Motor neuron (in vitro differentiated cells): ENCODE measurements at regions not wholly inside any gene's neighbourhood (a gene's known extent, or its start where the extent isn't known, plus 50 kb on each side); places are given as distances from the start of the nearest gene placed in this dataset.
"Not testable (repeated sequence)": the region's sequence is repeated elsewhere in the genome, so short reads cannot be mapped to it uniquely, and the experiment has no call there.

ENCODE experiments used
- ATAC-seq, 8 experiments: fragments of 200-7000 bp; cut with Tn5 transposase; replicated peaks in 6 of 8; 2 replicates each; pipeline ENCODE4 v1.8.0; 2021; ENCODE audit warnings: mild to moderate bottlenecking in 8 of 8, moderate library complexity in 8 of 8
- H3K27ac ChIP-seq, 2 donors: fragments of 250-450 bp; sonication (Bioruptor Pico); 2 replicates each; pipeline ENCODE4 v1.9.0; 2021; ENCODE audit warnings: antibody characterized with exemption in 2 of 2, mild to moderate bottlenecking in 2 of 2, moderate library complexity in 1 of 2
- H3K4me1 ChIP-seq, 2 donors: fragments of 250-450 bp; sonication (Bioruptor Pico); replicated peaks in 1 of 2; 2 replicates each; pipeline ENCODE4 v1.6.1; 2021; ENCODE audit warnings: antibody characterized with exemption in 2 of 2, mild to moderate bottlenecking in 2 of 2, moderate library complexity in 1 of 2
- H3K4me3 ChIP-seq, 5 donors: fragments of 250-450 bp; sonication (Bioruptor Pico); 2 replicates each; pipeline ENCODE4 v1.9.0; 2021; ENCODE audit warnings: antibody characterized with exemption in 5 of 5, mild to moderate bottlenecking in 5 of 5, moderate library complexity in 4 of 5
- WGBS, 10 experiments: fragments of 450-650 bp; shearing (Covaris generic); methylation state at CpG; one replicate each; pipeline ENCODE4 v1.0.0; 2022; 5-methylcytosine and 5-hydroxymethylcytosine counted together
- in situ Hi-C, 9 experiments: fragments of 400-800 bp; cut with MboI; loops; one replicate each; pipeline ENCODE4 v1.15.0; 2021; ENCODE audit warnings: low sequenced_read_pairs in 9 of 9, low pct_unique_long_range_greater_than_20kb in 2 of 9; ENCODE audit not compliant: unreplicated experiment in 9 of 9

GRCh38 chr6:16950302-16950701 lies 151.5 kb upstream of the STMND1 start:
- in situ Hi-C loops, result loop anchor here in 8 of 9 experiments (25.0 kb wide), 3 partner anchors 163 to 613 kb away; partner anchors contain the start of gene ATXN1 (in 6 of the 8)
- no peaks in the 10 kb centered on the region for H3K4me1 ChIP-seq
- no peak for ATAC-seq
- no peak overlapping the region for H3K4me3 ChIP-seq
- H3K27ac ChIP-seq, result no peak overlapping the region
- WGBS, 10 experiments, result 65 to 100% (median 94%) methylated on average over 2 of the region's 2 CpGs; no CpG with 5 or more reads in 3 of the 10 experiments

- no peaks in the 10 kb centered on the region for H3K4me1 ChIP-seq
- H3K4me3 ChIP-seq, result no peak overlapping the region
- no peak overlapping the region for H3K27ac ChIP-seq
- in situ Hi-C loops, result loop anchor here in 8 of 9 experiments (25.0 kb wide), 3 partner anchors 162 to 612 kb away; partner anchors contain the start of gene ATXN1 (in 6 of the 8)
- 0 to 100% (median 86%) methylated on average over 1 of the region's 1 CpG; no CpG with 5 or more reads in 2 of the 10 experiments for WGBS, 10 experiments
- ATAC-seq, result no peak
Observed at GRCh38 chr6:16949716-16950115, 152.1 kb upstream of the STMND1 start.

- WGBS, 10 experiments, result 0 to 92% (median 61%) methylated on average over 1 to 2 of the region's 2 CpGs; no CpG with 5 or more reads in 3 of the 10 experiments
Observed at GRCh38 chr6:16948396-16948795, 153.5 kb upstream of the STMND1 start.

DNA sequence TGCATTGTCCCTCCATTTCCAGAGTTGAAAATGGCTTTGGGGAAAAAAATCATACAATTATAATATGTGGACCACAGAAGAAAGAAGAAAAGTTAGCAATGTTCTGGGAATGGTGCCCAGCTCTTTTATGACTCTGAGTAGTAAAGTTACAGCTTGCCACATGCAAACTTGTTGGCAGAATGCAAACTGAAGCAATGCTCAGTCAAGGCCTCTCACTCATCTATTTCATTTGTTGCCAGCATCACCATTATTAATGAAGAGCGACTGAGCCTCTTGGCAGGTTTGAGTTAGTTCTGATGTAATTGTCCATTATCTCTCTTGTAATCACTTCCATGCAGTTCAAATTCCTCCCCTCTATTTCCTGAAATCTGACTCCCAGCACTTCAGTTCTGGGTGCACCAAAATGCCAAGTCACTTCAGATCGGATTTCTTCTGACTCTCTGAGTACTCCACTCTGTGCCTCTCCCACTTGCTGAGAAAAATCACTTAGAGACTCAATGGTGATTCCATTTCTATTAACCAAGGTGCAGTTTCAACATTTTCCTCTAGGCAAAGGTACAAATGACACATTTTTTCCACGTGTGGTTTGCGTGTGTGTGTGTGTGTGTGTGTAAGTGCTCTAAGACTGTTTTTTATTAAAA lies 154.4 kb upstream of the STMND1 start:
- WGBS, 10 experiments, result 0 to 100% (median 51%) methylated on average over 1 to 4 of the region's 4 CpGs; no CpG with 5 or more reads in 2 of the 10 experiments
- peak in 7 of 8 experiments; percentile 24 to 98 (median 88) for ATAC-seq
- Histone ChIP-seq H3K27ac (no peak overlapping the region), H3K4me3 (no peak overlapping the region), H3K4me1 (no peaks in the 10 kb centered on the region)
- in situ Hi-C loops, result no loop called here

More at GRCh38 chr6:16948396-16948795, 153.5 kb upstream of the STMND1 start:
- no peaks in the 10 kb centered on the region for H3K4me1 ChIP-seq
- H3K4me3 ChIP-seq, result no peak overlapping the region
- in situ Hi-C loops, result no loop called here
- no peak for ATAC-seq
- H3K27ac ChIP-seq, result no peak overlapping the region

DNA sequence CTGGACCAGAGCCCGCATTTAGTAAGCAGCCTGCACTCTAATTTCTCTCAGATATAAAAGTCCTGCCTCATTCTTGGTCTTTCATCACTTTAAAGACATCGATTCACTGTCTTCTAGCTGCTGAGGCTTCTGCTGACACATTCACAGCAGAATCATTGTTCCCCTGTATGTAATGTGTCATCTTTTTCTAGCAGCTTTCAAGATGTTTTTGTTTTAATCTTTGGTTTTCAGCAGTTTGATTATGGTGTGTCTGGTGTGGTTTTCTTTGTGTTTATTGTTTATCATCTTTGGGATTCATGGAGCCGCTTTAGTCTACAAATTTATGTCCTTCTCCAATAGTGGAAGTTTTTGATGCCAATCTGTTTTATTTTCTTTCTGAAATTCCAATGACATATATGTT lies 157.3 kb upstream of the STMND1 start:
- in situ Hi-C loops, result no loop called here
- Histone ChIP-seq H3K27ac (no peak overlapping the region), H3K4me1 (no peaks in the 10 kb centered on the region), H3K4me3 (no peak overlapping the region)
- ATAC-seq, result no peak
- 35 to 100% (median 83%) methylated on average over 1 to 3 of the region's 3 CpGs; no CpG with 5 or more reads in 1 of the 10 experiments for WGBS, 10 experiments

DNA sequence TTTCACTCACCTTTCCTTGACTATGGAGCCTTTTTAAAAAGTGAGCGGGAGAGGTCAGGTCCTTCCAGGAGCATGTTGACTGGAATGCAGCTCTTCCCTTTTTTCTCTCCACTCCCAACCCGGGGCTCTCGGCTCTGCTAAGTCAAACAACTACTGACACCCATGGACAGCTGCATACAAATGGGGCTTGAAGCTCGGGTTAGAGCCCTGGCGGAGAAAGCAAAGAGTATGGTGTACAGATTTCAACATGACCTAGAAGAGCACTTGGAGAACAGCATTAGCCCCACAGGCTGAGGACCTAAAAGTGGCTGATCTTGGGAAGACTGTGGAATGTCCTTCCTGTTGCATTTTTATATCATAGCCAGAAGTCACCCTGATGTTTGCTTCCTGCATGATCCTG lies 162.0 kb upstream of the STMND1 start:
- in situ Hi-C loops, result no loop called here
- Histone ChIP-seq H3K4me1 (no peaks in the 10 kb centered on the region), H3K4me3 (no peak overlapping the region), H3K27ac (no peak overlapping the region)
- WGBS, 10 experiments, result 0 to 94% (median 79%) methylated on average over 2 to 5 of the region's 5 CpGs; no CpG with 5 or more reads in 1 of the 10 experiments
- no peak for ATAC-seq

- ATAC-seq, result no peak
- WGBS, 10 experiments, result 59 to 100% (median 89%) methylated on average over 2 to 7 of the region's 7 CpGs; no CpG with 5 or more reads in 2 of the 10 experiments
- in situ Hi-C loops, result no loop called here
- no peak overlapping the region for H3K27ac ChIP-seq
- no peaks in the 10 kb centered on the region for H3K4me1 ChIP-seq
- H3K4me3 ChIP-seq, result no peak overlapping the region
Observed at GRCh38 chr6:16939351-16939750, 162.5 kb upstream of the STMND1 start.

GRCh38 chr6:16936893-16937292 lies 165.0 kb upstream of the STMND1 start:
- Histone ChIP-seq H3K27ac (no peak overlapping the region), H3K4me3 (no peak overlapping the region), H3K4me1 (no peaks in the 10 kb centered on the region)
- in situ Hi-C loops, result no loop called here
- no peak for ATAC-seq
- 82 to 100% (median 96%) methylated on average over 1 to 3 of the region's 3 CpGs for WGBS, 10 experiments

GRCh38 chr6:16933961-16934360 lies 167.9 kb upstream of the STMND1 start:
- WGBS, 10 experiments, result 44 to 100% (median 70%) methylated on average over 1 of the region's 1 CpG; no CpG with 5 or more reads in 4 of the 10 experiments
- H3K4me3 ChIP-seq, result no peak overlapping the region
- ATAC-seq, result no peak
- no peaks in the 10 kb centered on the region for H3K4me1 ChIP-seq
- in situ Hi-C loops, result no loop called here
- H3K27ac ChIP-seq, result no peak overlapping the region

DNA sequence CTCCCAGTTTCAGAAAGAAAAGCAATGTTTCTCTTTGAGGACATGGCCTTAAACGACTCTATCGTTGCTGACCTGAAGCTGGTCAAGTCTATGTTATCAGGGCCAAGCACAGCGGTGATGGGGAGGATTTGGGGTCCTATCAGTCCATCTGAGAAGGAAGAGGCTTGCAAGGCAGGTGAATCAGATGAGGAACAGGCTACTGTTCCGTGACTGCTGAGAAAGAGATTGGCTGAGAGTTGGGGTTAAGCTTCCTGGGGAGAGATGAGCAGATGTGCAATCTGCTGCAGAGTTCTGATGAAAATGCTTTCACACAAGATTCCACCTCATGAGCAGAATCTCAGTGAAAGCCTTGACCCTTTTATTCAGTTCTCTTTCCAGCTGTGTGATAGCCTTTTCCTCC lies 168.3 kb upstream of the STMND1 start:
- WGBS, 10 experiments, result 27 to 100% (median 80%) methylated on average over 1 to 4 of the region's 4 CpGs; no CpG with 5 or more reads in 3 of the 10 experiments
- Histone ChIP-seq H3K4me1 (no peaks in the 10 kb centered on the region), H3K27ac (no peak overlapping the region), H3K4me3 (no peak overlapping the region)
- ATAC-seq, result no peak
- in situ Hi-C loops, result no loop called here

- Histone ChIP-seq H3K27ac (no peak overlapping the region), H3K4me3 (no peak overlapping the region), H3K4me1 (no peaks in the 10 kb centered on the region)
- WGBS, 10 experiments, result 88 to 100% (median 98%) methylated on average over 1 to 4 of the region's 4 CpGs; no CpG with 5 or more reads in 1 of the 10 experiments
- no peak for ATAC-seq
- in situ Hi-C loops, result no loop called here
Observed at GRCh38 chr6:16932920-16933319, 168.9 kb upstream of the STMND1 start.

- ATAC-seq, H3K4me1 ChIP-seq, in situ Hi-C loops, H3K27ac ChIP-seq, H3K4me3 ChIP-seq: not testable (repeated sequence)
Observed at GRCh38 chr6:16931079-16931478, 169.8 kb upstream of the ATXN1 start.

DNA sequence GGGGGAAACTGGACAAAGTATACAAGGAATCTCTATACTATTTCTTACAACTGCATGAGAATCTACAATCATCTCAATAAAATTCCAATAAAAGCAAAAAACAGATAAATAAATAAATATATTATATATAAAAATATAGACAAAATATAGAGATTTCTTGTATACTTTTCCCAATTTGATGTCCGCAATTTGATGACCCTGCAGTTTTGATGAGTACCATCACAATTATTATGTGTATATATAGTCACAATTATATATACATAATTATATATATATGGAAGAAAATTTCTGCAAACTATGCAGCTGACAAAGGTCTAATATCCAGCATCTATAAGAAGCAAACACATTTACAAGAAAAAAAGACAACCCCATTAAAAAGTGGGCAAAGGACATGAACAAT lies 169.2 kb upstream of the ATXN1 start:
- in situ Hi-C loops, result no loop called here

GRCh38 chr6:16929809-16930208 lies 168.5 kb upstream of the ATXN1 start:
- Histone ChIP-seq H3K4me1 (no peaks in the 10 kb centered on the region), H3K27ac (no peak overlapping the region), H3K4me3 (no peak overlapping the region)
- in situ Hi-C loops, result no loop called here
- ATAC-seq, result peak in 4 of 8 experiments; percentile 45 to 98 (median 96)

More for the DNA sequence above, 169.2 kb upstream of the ATXN1 start:
- H3K27ac ChIP-seq, result no peak overlapping the region
- ATAC-seq, result no peak
- H3K4me3 ChIP-seq, result no peak overlapping the region
- no peaks in the 10 kb centered on the region for H3K4me1 ChIP-seq
- WGBS, 10 experiments, result 100% methylated on average over 1 of the region's 1 CpG; no CpG with 5 or more reads in 1 of the 10 experiments
